ENCODE measurements at regions not wholly inside any gene's neighbourhood (a gene's known extent, or its start where the extent isn't known, plus 50 kb on each side); places are given as distances from the start of the nearest gene placed in this dataset.

- Histone ChIP-seq H3K79me2 (ENCODE audit: control insufficient read depth, insufficient read depth, low read length) (no peaks in the 10 kb centered on the region), H3K4me3 (ENCODE audit: control insufficient read depth in 2 of 3, extremely low read depth in 1 of 3, insufficient read depth in 2 of 3, low read depth in 1 of 3, low read length in 3 of 3) (no peak overlapping the region), H3K36me3 (ENCODE audit: control insufficient read depth in 2 of 2, extremely low read depth in 1 of 2, insufficient read depth in 2 of 2, low read length in 2 of 2) (no peaks in the 10 kb centered on the region), H3K27ac (ENCODE audit: control insufficient read depth, insufficient read depth, low read length) (no peak overlapping the region), H3K9ac (ENCODE audit: control insufficient read depth, extremely low read depth, insufficient read depth, low read length) (no peak overlapping the region), H3K9me3 (ENCODE audit: control insufficient read depth, low read depth, low read length) (no peaks in the 10 kb centered on the region), H2AFZ (ENCODE audit: control insufficient read depth, low read length) (no peak overlapping the region), H3K4me2 (ENCODE audit: control insufficient read depth, extremely low read depth, insufficient read depth, low read depth, low read length) (no peak overlapping the region), H3K27me3 (ENCODE audit: control insufficient read depth, extremely low read depth, insufficient read depth, low read length) (no peaks in the 10 kb centered on the region), H4K20me1 (ENCODE audit: control insufficient read depth, extremely low read depth, insufficient read depth, low read length) (no peaks in the 10 kb centered on the region), H3K4me1 (ENCODE audit: control insufficient read depth, extremely low read depth, insufficient read depth, low read length) (peaks cover 30% of the 10 kb centered on the region), H3K9me1 (ENCODE audit: control insufficient read depth, extremely low read depth, insufficient read depth, low read length) (no peaks in the 10 kb centered on the region)
- DNase-seq (ENCODE audit: low read depth, low spot score) (no peak), FAIRE-seq (no peak)
- dilution Hi-C loops (cut with MboI; ENCODE audit: extremely low pct_ligation_motif_present, low sequenced_read_pairs) = no loop called here
- no peak for TF ChIP-seq EZH2 (IDR thresholded peaks at IDR 0.05; ENCODE audit: low read length)
Measured at GRCh38 chr3:193974671-193975535, 161.0 kb upstream of the HES1 start.

- dilution Hi-C loops (cut with MboI; ENCODE audit: extremely low pct_ligation_motif_present, low sequenced_read_pairs) = no loop called here
- DNase-seq (ENCODE audit: low read depth, low spot score) = no peak
- no peak overlapping the region for H3K9ac ChIP-seq (ENCODE audit: control insufficient read depth, extremely low read depth, insufficient read depth, low read length)
- no peak for FAIRE-seq
- no peaks in the 10 kb centered on the region for H3K9me3 ChIP-seq (ENCODE audit: control insufficient read depth, low read depth, low read length)
- no peaks in the 10 kb centered on the region for H4K20me1 ChIP-seq (ENCODE audit: control insufficient read depth, extremely low read depth, insufficient read depth, low read length)
- no peak overlapping the region for H3K27ac ChIP-seq (ENCODE audit: control insufficient read depth, insufficient read depth, low read length)
- H3K9me1 ChIP-seq (ENCODE audit: control insufficient read depth, extremely low read depth, insufficient read depth, low read length) = no peaks in the 10 kb centered on the region
- peak overlapping the region; percentile 10 for H2AFZ ChIP-seq (ENCODE audit: control insufficient read depth, low read length)
- H3K4me2 ChIP-seq (ENCODE audit: control insufficient read depth, extremely low read depth, insufficient read depth, low read depth, low read length) = peak overlapping the region; percentile 52
- no peak for TF ChIP-seq EZH2 (IDR thresholded peaks at IDR 0.05; ENCODE audit: low read length)
- TF ChIP-seq CTCF (optimal IDR thresholded peaks at IDR 0.05 in 1 of 3, IDR thresholded peaks at IDR 0.05 in 1 of 3, conservative IDR thresholded peaks at IDR 0.05 in 1 of 3; ENCODE audit: extremely low read depth in 1 of 3, insufficient read depth in 2 of 3, low read length in 3 of 3) = no peak
- H3K27me3 ChIP-seq (ENCODE audit: control insufficient read depth, extremely low read depth, insufficient read depth, low read length) = no peaks in the 10 kb centered on the region
- no peaks in the 10 kb centered on the region for H3K79me2 ChIP-seq (ENCODE audit: control insufficient read depth, insufficient read depth, low read length)
- H3K4me1 ChIP-seq (ENCODE audit: control insufficient read depth, extremely low read depth, insufficient read depth, low read length) = peaks cover 23% of the 10 kb centered on the region
- no peaks in the 10 kb centered on the region for H3K36me3 ChIP-seq (ENCODE audit: control insufficient read depth in 2 of 2, extremely low read depth in 1 of 2, insufficient read depth in 2 of 2, low read length in 2 of 2)
- no peak overlapping the region for H3K4me3 ChIP-seq (ENCODE audit: control insufficient read depth in 2 of 3, extremely low read depth in 1 of 3, insufficient read depth in 2 of 3, low read depth in 1 of 3, low read length in 3 of 3)
Measured at GRCh38 chr3:193977622-193978021, 158.3 kb upstream of the HES1 start.

Data from keratinocyte (primary cell).